ENCODE measurements at regions not wholly inside any gene's neighbourhood (a gene's known extent, or its start where the extent isn't known, plus 50 kb on each side); places are given as distances from the start of the nearest gene placed in this dataset.

GRCh38 chr11:23611726-23612125 is 751.5 kb upstream of the CCDC179 start:
- TF ChIP-seq CTCF (IDR thresholded peaks at IDR 0.05) (no peak), POLR2A (IDR thresholded peaks at IDR 0.05) (no peak)
